ENCODE measurements at regions not wholly inside any gene's neighbourhood (a gene's known extent, or its start where the extent isn't known, plus 50 kb on each side); places are given as distances from the start of the nearest gene placed in this dataset.

GRCh38 chr1:173354937-173355280 lies 122.2 kb upstream of the PRDX6 start (continued):
- no peak for TF ChIP-seq PKNOX1 (IDR thresholded peaks at IDR 0.05)
- TF ChIP-seq NR2C2 (IDR thresholded peaks at IDR 0.05; ENCODE audit: borderline replicate concordance, control insufficient read depth, insufficient read length, low read depth): no peak
- peak; percentile 24; the same call in 1 of the 2 replicates for TF ChIP-seq SPI1 (IDR thresholded peaks at IDR 0.05; ENCODE audit: borderline replicate concordance, insufficient read depth, low read depth, low read length)
- no peak for TF ChIP-seq KAT2A (conservative IDR thresholded peaks at IDR 0.05; ENCODE audit: control insufficient read depth, low read depth, low read length)
- no peak for TF ChIP-seq WRNIP1 (IDR thresholded peaks at IDR 0.05; ENCODE audit: borderline replicate concordance, low read depth, low read length)
- TF ChIP-seq CTCF (IDR thresholded peaks at IDR 0.05 in 2 of 3, conservative IDR thresholded peaks at IDR 0.05 in 1 of 3; ENCODE audit: control insufficient read depth in 2 of 3, extremely low read depth in 1 of 3, insufficient read depth in 1 of 3, low read depth in 3 of 3, low read length in 3 of 3): no peak
- no peak for TF ChIP-seq CBX5 (IDR thresholded peaks at IDR 0.05; ENCODE audit: low read depth)

- POLR2A ChIA-PET: interaction anchor here (0.5 kb wide), 1 partner anchor 52 kb away, joined by 3 read pairs; no protein-coding TSS in a partner anchor
- Histone ChIP-seq H3K9me3 (replicated peaks; ENCODE audit: control insufficient read depth, insufficient read depth, low read length) (peaks cover 8% of the 10 kb centered on the region; the same call in 2 of the 3 replicates), H3K27ac (ENCODE audit: control insufficient read depth, insufficient read depth) (peak overlapping the region; percentile 75), H2AFZ (ENCODE audit: control insufficient read depth, low read depth, low read length) (peak overlapping the region; percentile 47), H4K20me1 (ENCODE audit: control insufficient read depth, insufficient read depth) (no peaks in the 10 kb centered on the region), H3K4me3 (peak overlapping the region; percentile 53), H3K4me2 (ENCODE audit: control insufficient read depth, insufficient read depth) (peak overlapping the region; percentile 89), H3K4me1 (ENCODE audit: control insufficient read depth, insufficient read depth, low read length) (peaks cover 27% of the 10 kb centered on the region), H3K27me3 (replicated peaks in 1 of 2; ENCODE audit: control insufficient read depth in 2 of 2, insufficient read depth in 2 of 2, low read length in 1 of 2) (no peaks in the 10 kb centered on the region), H3K79me2 (ENCODE audit: control insufficient read depth, insufficient read depth, low read length) (no peaks in the 10 kb centered on the region), H3K9ac (ENCODE audit: control insufficient read depth, insufficient read depth, low read length) (peak overlapping the region; percentile 55; the same call in 1 of the 2 replicates), H3K36me3 (ENCODE audit: control insufficient read depth in 2 of 2, insufficient read depth in 2 of 2, low read length in 1 of 2) (no peaks in the 10 kb centered on the region; a peak in 1 of 4 replicates)
- RAD21 ChIA-PET (ENCODE audit: unreplicated experiment): interaction anchor here (0.7 to 1.8 kb wide), 2 partner anchors 53 to 56 kb away, joined by 3 to 4 read pairs; no protein-coding TSS in a partner anchor
- in situ Hi-C loops (cut with MboI): no loop called here
- no peak for FAIRE-seq
- DNase-seq (ENCODE audit: low read depth, low spot score): peak; percentile 62
- SMC1A ChIA-PET (ENCODE audit: uncharacterized antibody, unreplicated experiment): interaction anchor here (1.2 to 2.5 kb wide), 4 partner anchors 24 to 74 kb away, joined by 4 to 8 read pairs (median 5); no protein-coding TSS in a partner anchor
- WGBS (ENCODE audit: insufficient coverage, insufficient replicate concordance, low lambda C conversion rate, missing lambda C conversion rate): 1% methylated on average over 5 of the region's 5 CpGs
- ATAC-seq: peak; percentile 83
- CTCF ChIA-PET: interaction anchor here (1.5 kb wide), 1 partner anchor 22 kb away, joined by 3 read pairs; no protein-coding TSS in a partner anchor
- BruUV-seq (replicated peaks): no TSS peak
- intact Hi-C loops (cut with micrococcal nuclease; ENCODE audit: unreplicated experiment): loop anchor here (1.0 to 2.0 kb wide), 2 partner anchors 22 to 55 kb away; no protein-coding TSS in a partner anchor
- TF ChIP-seq IRF3 (IDR thresholded peaks at IDR 0.05) (no peak), HDAC2 (IDR thresholded peaks at IDR 0.05) (no peak), GATAD2B (conservative IDR thresholded peaks at IDR 0.05; ENCODE audit: low read depth) (0 out of 2 replicates have a peak, but pooled peaks have one; percentile 39), TAF1 (IDR thresholded peaks at IDR 0.05; ENCODE audit: borderline replicate concordance, low read depth, low read length) (no peak), ZNF217 (IDR thresholded peaks at IDR 0.05) (peak; percentile 39; the same call in 1 of the 2 replicates), MLLT1 (IDR thresholded peaks at IDR 0.05) (no peak), MAX (IDR thresholded peaks at IDR 0.05; ENCODE audit: low read depth, low read length) (no peak), CBFB (IDR thresholded peaks at IDR 0.05; ENCODE audit: low read depth) (no peak), POLR2A (IDR thresholded peaks at IDR 0.05; ENCODE audit: low read depth, low read length) (no peak), BMI1 (IDR thresholded peaks at IDR 0.05; ENCODE audit: borderline replicate concordance) (peak; percentile 39; the same call in 1 of the 2 replicates)
These were observed 121.7 kb upstream of the PRDX6 start for GRCh38 chr1:173355281-173356031.

All from GM12878 (cell line).